GM12878 (cell line): ENCODE measurements at regions not wholly inside any gene's neighbourhood (a gene's known extent, or its start where the extent isn't known, plus 50 kb on each side); places are given as distances from the start of the nearest gene placed in this dataset.

Source experiments
- ATAC-seq: fragments of 200-7000 bp; cut with Tn5 transposase; 3 replicates; pipeline ENCODE4 v1.9.1; 2020; ENCODE audit warnings: mild to moderate bottlenecking, moderate library complexity
- BruUV-seq: library from RNA; stranded (reverse); fragments of 400-500 nt; replicated peaks from 2 replicates; lab custom pipeline; 2021; lab: Mats Ljungman, UMichigan
- CTCF ChIA-PET: fragments of 300-600 bp; sonication (Branson Sonifier 250); formaldehyde crosslinking; extraction: SDS; loops from one replicate; lab custom pipeline; 2021; ENCODE audit warnings: inconsistent platforms; lab: Yijun Ruan, JAX
- POLR2A ChIA-PET: fragments of 350-600 bp; formaldehyde crosslinking; extraction: SDS; loops from one replicate; lab custom pipeline; 2021; ENCODE audit warnings: inconsistent platforms; lab: Charles Lee
- RAD21 ChIA-PET: fragments of 300-600 bp; sonication (Branson Sonifier 250); formaldehyde crosslinking; loops from one replicate; lab custom pipeline; 2023; ENCODE audit warnings: antibody characterized with exemption; ENCODE audit not compliant: unreplicated experiment; lab: Charles Lee
- SMC1A ChIA-PET: fragments of 300-600 bp; sonication (Branson Sonifier 250); formaldehyde crosslinking; loops from one replicate; lab custom pipeline; 2023; ENCODE audit not compliant: unreplicated experiment, uncharacterized antibody; lab: Charles Lee
- DNase-seq: peaks from one replicate; pipeline ENCODE4 v3.0.0-alpha.2; 2011; ENCODE audit warnings: low read depth, low spot score
- FAIRE-seq: peaks from 3 replicates; lab custom pipeline; 2011; peaks lifted over from hg19 to GRCh38; lab: Jason Lieb, UNC
- H2AFZ ChIP-seq: 2 replicates; pipeline ENCODE4 v1.6.0; 2011; ENCODE audit warnings: low read depth, low read length, control low read depth; ENCODE audit not compliant: control insufficient read depth
- H3K27ac ChIP-seq: 2 replicates; pipeline ENCODE4 v1.5.1; 2011; ENCODE audit warnings: control low read depth; ENCODE audit not compliant: control insufficient read depth, insufficient read depth
- H3K27me3 ChIP-seq, 2 experiments: replicated peaks in 1 of 2; 2 replicates each; pipeline versions ENCODE4 v1.6.0 to v1.6.1; 2011; ENCODE audit warnings: low read length in 1 of 2; ENCODE audit not compliant: control insufficient read depth in 2 of 2, insufficient read depth in 2 of 2
- H3K36me3 ChIP-seq, 2 experiments: 2 replicates each; pipeline ENCODE4 v1.5.1; 2011; ENCODE audit warnings: low read length in 1 of 2; ENCODE audit not compliant: control insufficient read depth in 2 of 2, insufficient read depth in 2 of 2
- H3K4me1 ChIP-seq: 2 replicates; pipeline ENCODE4 v1.6.1; 2011; ENCODE audit warnings: mild to moderate bottlenecking, low read length, moderate library complexity, mixed read lengths; ENCODE audit not compliant: control insufficient read depth, insufficient read depth
- H3K4me2 ChIP-seq: 2 replicates; pipeline ENCODE4 v1.6.0; 2011; ENCODE audit warnings: control low read depth; ENCODE audit not compliant: control insufficient read depth, insufficient read depth
- H3K4me3 ChIP-seq: fragments of 200-600 bp; sonication (generic); 2 replicates; pipeline ENCODE4 v1.5.1; 2016
- H3K79me2 ChIP-seq: 2 replicates; pipeline ENCODE4 v1.6.0; 2011; ENCODE audit warnings: low read length; ENCODE audit not compliant: control insufficient read depth, insufficient read depth
- H3K9ac ChIP-seq: 2 replicates; pipeline ENCODE4 v1.8.0; 2011; ENCODE audit warnings: low read length, control low read depth, mixed read lengths; ENCODE audit not compliant: control insufficient read depth, insufficient read depth
- H3K9me3 ChIP-seq: replicated peaks from 3 replicates; pipeline ENCODE4 v1.5.1; 2011; ENCODE audit warnings: mild to moderate bottlenecking, low read length; ENCODE audit not compliant: control insufficient read depth, insufficient read depth
- H4K20me1 ChIP-seq: 2 replicates; pipeline ENCODE4 v1.6.0; 2011; ENCODE audit not compliant: control insufficient read depth, insufficient read depth
- CHD1 ChIP-seq: IDR thresholded peaks from 2 replicates; pipeline ENCODE4 v1.6.1; 2012; ENCODE audit warnings: low read depth, low read length, improper control_type of control experiment
- FOXM1 ChIP-seq: IDR thresholded peaks from 2 replicates; pipeline ENCODE4 v1.6.1; 2012; ENCODE audit warnings: low read depth, mild to moderate bottlenecking, inconsistent platforms, low read length, moderate library complexity
- GATAD2B ChIP-seq: fragments of 450-650 bp; conservative IDR thresholded peaks from 2 replicates; pipeline ENCODE4 v1.6.1; 2017; ENCODE audit warnings: low read depth, mild to moderate bottlenecking, moderate library complexity
- KLF5 ChIP-seq: fragments of 450-650 bp; IDR thresholded peaks from 2 replicates; pipeline ENCODE4 v1.6.1; 2014; ENCODE audit warnings: mild to moderate bottlenecking; ENCODE audit not compliant: partially characterized antibody
- MTA2 ChIP-seq: fragments of 450-650 bp; IDR thresholded peaks from 2 replicates; pipeline ENCODE4 v1.6.1; 2016; ENCODE audit warnings: low read depth, mild to moderate bottlenecking, moderate library complexity
- NBN ChIP-seq: fragments of 450-650 bp; IDR thresholded peaks from 2 replicates; pipeline ENCODE4 v1.6.1; 2016
- NFYB ChIP-seq: IDR thresholded peaks from 2 replicates; pipeline ENCODE4 v1.6.1; 2011; ENCODE audit warnings: low read depth, mild to moderate bottlenecking, low read length, improper control_type of control experiment, moderate library complexity; ENCODE audit not compliant: insufficient read depth
- SMAD5 ChIP-seq: IDR thresholded peaks from 2 replicates; pipeline ENCODE4 v1.6.1; 2016; ENCODE audit warnings: antibody characterized with exemption, low read depth
- STAT3 ChIP-seq: IDR thresholded peaks from 2 replicates; pipeline ENCODE4 v1.6.1; 2011; ENCODE audit warnings: low read depth, low read length, improper control_type of control experiment
- ZNF217 ChIP-seq: fragments of 450-650 bp; IDR thresholded peaks from 2 replicates; pipeline ENCODE4 v1.6.1; 2017; ENCODE audit warnings: antibody characterized with exemption, mild to moderate bottlenecking
- ZNF24 ChIP-seq: fragments of 450-650 bp; IDR thresholded peaks from 2 replicates; pipeline ENCODE4 v1.6.1; 2017; ENCODE audit warnings: antibody characterized with exemption, mild to moderate bottlenecking
- WGBS: methylation state at CpG from one replicate; pipeline ENCODE4 v1.1.6; 2016; ENCODE audit warnings: low lambda C conversion rate; ENCODE audit not compliant: insufficient replicate concordance, insufficient coverage; ENCODE audit errors: missing lambda C conversion rate; 5-methylcytosine and 5-hydroxymethylcytosine counted together
- in situ Hi-C: fragments of 300-500 bp; cut with MboI; formaldehyde crosslinking; loops from 9 replicates; pipeline ENCODE4 v1.14.3; 2018; ENCODE audit warnings: mixed read lengths
- intact Hi-C: fragments of 100-400 bp; cut with micrococcal nuclease; formaldehyde crosslinking; loops from one replicate; pipeline ENCODE4 v1.14.2; 2022; ENCODE audit not compliant: unreplicated experiment

DNA sequence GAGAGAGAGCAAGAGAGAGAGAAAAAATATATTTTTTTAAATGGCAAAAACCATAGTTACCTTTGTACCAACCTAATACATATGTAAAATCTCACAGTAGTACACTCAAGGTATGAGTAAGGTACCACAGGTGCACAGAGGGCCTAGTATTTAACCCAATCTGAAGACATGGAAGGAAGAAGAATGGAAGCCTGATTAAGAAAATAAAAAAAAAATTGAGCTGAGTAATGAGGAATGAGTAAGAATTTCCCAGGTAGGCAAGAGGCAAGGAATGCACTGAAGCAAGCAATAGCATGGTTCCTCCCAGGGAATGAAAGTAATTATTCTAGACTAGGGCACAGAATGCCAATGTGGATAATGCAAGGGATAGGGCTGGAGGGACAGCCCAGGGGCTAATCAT, 294.2 kb downstream of the FIGN start (continued):
- TF ChIP-seq ZNF217 = no peak
- TF ChIP-seq NBN = no peak
- TF ChIP-seq CHD1 = no peak
- no peak for TF ChIP-seq NFYB

DNA sequence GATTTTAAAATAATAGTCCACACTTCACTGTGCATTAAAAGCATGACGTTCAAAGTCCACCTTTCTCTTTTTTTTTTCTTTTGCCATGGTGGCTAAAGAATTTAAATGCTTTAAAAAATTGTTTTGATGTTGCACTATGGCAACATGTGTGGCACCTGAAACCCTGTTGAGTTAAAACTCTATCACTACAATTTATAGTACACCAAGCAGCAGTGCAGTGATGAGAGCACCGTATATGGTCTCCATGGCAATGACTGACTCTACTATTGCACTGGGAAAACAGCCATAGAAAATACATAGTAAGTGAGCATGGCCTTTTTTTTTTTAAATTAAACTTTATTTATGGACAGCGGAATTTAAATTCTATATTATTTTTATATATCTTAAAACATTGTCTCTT, 298.8 kb downstream of the FIGN start:
- Histone ChIP-seq H3K4me1 (no peaks in the 10 kb centered on the region), H3K27me3 (no peaks in the 10 kb centered on the region), H3K79me2 (no peaks in the 10 kb centered on the region), H4K20me1 (no peaks in the 10 kb centered on the region), H3K27ac (no peak overlapping the region), H3K36me3 (no peaks in the 10 kb centered on the region), H3K9me3 (no peaks in the 10 kb centered on the region), H3K9ac (no peak overlapping the region), H2AFZ (no peak overlapping the region), H3K4me3 (no peak overlapping the region), H3K4me2 (no peak overlapping the region)
- in situ Hi-C loops = no loop called here
- WGBS = 12% methylated on average over 3 of the region's 3 CpGs
- no TSS peak for BruUV-seq
- ATAC-seq (no peak), FAIRE-seq (no peak), DNase-seq (no peak)
- CTCF ChIA-PET = no interaction called here
- intact Hi-C loops = no loop called here
- SMC1A ChIA-PET = no interaction called here
- RAD21 ChIA-PET = no interaction called here
- TF ChIP-seq GATAD2B (no peak), SMAD5 (no peak), KLF5 (no peak), FOXM1 (no peak), MTA2 (no peak), STAT3 (no peak), ZNF24 (no peak)
- POLR2A ChIA-PET = no interaction called here
